ENCODE measurements at regions not wholly inside any gene's neighbourhood (a gene's known extent, or its start where the extent isn't known, plus 50 kb on each side); places are given as distances from the start of the nearest gene placed in this dataset.

DNA sequence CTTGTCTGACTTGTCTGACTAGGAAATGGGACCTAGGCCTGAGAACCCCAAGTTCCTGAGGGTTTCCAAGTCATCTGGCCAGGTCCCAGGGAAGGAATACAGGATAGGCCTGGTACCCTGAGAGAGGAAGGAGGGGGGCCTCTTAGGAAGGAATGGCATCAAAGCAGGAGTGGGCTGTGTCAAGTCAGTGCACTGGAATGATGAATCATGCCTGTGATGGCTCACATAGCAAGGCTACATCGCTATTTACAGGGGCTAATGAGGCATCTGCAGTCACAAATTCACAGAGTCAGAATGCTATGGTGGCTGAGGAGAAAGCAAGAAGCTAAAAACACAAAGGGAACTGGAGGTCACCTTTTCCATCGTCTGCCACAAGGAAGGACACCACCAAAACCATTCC is 247.3 kb downstream of the NXPE2 start:
- DNase-seq (ENCODE audit: extremely low spot score), result no peak
- ChIA-PET POLR2A (no interaction called here), CTCF (no interaction called here)
- TF ChIP-seq, protein P1, sequence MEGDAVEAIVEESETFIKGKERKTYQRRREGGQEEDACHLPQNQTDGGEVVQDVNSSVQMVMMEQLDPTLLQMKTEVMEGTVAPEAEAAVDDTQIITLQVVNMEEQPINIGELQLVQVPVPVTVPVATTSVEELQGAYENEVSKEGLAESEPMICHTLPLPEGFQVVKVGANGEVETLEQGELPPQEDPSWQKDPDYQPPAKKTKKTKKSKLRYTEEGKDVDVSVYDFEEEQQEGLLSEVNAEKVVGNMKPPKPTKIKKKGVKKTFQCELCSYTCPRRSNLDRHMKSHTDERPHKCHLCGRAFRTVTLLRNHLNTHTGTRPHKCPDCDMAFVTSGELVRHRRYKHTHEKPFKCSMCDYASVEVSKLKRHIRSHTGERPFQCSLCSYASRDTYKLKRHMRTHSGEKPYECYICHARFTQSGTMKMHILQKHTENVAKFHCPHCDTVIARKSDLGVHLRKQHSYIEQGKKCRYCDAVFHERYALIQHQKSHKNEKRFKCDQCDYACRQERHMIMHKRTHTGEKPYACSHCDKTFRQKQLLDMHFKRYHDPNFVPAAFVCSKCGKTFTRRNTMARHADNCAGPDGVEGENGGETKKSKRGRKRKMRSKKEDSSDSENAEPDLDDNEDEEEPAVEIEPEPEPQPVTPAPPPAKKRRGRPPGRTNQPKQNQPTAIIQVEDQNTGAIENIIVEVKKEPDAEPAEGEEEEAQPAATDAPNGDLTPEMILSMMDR (IDR thresholded peaks at IDR 0.05; ENCODE audit: control extremely low read depth, extremely low read depth, low read depth, missing control alignments), result no peak

DNA sequence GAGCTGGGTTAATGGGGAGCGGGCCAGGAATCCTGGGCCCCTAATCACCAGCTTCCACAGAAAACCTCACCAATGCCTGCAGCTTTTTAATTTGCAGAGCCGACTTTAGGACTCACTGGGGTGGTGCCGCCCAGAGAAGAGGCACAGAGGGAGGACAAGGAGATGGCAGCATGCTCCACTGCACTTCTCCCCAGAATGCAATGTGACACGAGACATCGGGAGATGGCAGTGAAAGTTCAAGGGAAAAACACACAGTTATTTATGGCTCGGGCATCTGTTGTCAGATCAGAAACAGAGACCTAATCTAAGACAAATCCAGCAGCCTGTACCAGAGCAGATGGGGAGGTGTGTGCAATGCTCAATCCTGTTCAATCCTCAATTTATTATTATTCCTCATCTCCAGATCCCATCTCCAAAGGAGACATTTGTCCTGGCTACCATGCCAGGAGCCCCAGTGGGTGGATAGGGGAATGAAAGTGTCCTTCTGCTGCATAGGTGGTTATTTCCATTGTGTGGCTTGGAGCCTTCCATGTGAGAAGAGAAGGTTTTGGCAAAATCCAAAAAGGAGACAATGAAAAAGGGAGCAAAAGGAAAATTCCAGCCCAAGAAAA is 250.0 kb downstream of the NXPE2 start:
- ChIA-PET POLR2A (no interaction called here), CTCF (no interaction called here)
- DNase-seq (ENCODE audit: extremely low spot score), result no peak
- TF ChIP-seq, protein P1 (IDR thresholded peaks at IDR 0.05; ENCODE audit: control extremely low read depth, extremely low read depth, low read depth, missing control alignments), result no peak

DNA sequence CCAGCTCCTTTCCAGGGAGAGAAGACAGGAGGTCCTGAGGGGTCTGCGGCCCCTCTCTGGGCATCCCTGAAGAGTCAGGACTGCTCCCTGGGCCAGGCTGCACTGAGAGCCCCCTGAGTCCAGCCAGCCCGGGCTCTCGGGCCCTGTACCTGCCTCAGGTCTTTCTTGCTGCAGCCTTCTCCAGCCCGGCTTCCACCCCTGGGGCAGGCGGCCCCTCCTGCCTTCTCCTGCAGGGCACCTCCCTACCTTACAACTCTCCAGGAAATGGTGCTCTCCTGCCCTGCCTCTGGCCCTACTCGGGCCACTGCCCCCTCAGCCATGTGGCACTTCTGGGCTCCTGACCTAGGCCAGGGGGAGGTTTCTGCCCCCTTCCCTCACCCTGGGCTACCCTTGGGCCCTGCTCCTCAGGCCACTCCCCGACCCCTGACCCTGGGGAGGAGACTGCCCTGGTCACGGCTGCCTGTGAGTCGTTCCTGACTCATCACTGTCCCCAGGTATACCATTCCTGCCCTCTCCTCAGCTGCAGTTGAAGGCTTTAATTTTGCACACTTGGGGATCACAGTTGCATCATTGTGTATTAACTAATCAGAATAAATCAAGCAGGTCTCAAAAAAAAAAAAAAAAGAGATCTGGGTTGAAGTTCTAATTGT is 251.1 kb downstream of the NXPE2 start:
- POLR2A ChIA-PET, result no interaction called here
- DNase-seq (ENCODE audit: extremely low spot score), result no peak
- CTCF ChIA-PET, result no interaction called here
- TF ChIP-seq, protein P1 (IDR thresholded peaks at IDR 0.05; ENCODE audit: control extremely low read depth, extremely low read depth, low read depth, missing control alignments), result no peak

DNA sequence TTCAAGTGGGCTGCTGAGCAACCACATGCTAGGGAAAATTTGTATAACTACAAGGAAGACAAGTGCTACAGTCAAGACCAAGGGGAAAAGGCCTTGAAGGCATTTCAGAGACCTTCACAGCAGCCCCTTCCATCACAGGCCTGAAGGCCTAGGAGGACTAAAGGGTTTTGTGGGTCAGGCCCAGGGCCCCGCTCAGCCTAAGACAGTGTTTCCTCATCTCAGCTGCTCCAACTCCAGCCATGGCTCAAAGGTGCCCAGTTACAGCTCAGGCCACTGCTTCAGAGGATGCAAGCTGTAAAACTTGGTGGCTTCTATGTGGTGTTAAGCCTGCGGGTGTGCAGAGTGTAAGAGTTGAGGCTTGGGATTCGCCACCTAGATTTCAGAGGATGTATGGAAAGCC is 260.5 kb downstream of the NXPE2 start:
- ChIA-PET POLR2A (no interaction called here), CTCF (no interaction called here)
- TF ChIP-seq, protein P1 (IDR thresholded peaks at IDR 0.05; ENCODE audit: control extremely low read depth, extremely low read depth, low read depth, missing control alignments), result no peak

DNA sequence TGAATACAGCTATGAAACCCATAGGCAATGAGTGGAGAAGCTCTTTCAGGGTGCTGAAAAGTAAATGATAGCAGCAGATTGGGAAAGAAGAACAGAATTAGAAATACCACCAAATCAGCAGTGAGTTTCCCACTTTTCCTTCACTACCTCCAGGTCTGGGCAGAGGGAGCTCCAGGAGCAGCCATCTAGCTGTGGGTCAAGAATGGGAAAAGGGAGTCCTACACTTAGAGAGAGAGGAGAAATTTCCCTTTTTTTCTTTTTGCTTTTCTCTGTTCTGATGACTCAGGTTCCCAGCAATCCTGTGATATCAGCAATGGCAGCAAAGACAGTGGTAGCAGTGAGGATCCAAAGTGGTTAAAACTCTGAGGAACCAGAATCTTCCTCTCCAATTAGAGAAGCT is 263.9 kb downstream of the NXPE2 start:
- POLR2A ChIA-PET, result no interaction called here
- CTCF ChIA-PET, result interaction anchor here (1.0 kb wide), 1 partner anchor 9 kb away, joined by 3 read pairs; no protein-coding TSS in a partner anchor
- no peak for DNase-seq (ENCODE audit: extremely low spot score)
- TF ChIP-seq, protein P1 (IDR thresholded peaks at IDR 0.05; ENCODE audit: control extremely low read depth, extremely low read depth, low read depth, missing control alignments), result no peak

More for the DNA sequence above, 260.5 kb downstream of the NXPE2 start:
- DNase-seq (ENCODE audit: extremely low spot score), result no peak

DNA sequence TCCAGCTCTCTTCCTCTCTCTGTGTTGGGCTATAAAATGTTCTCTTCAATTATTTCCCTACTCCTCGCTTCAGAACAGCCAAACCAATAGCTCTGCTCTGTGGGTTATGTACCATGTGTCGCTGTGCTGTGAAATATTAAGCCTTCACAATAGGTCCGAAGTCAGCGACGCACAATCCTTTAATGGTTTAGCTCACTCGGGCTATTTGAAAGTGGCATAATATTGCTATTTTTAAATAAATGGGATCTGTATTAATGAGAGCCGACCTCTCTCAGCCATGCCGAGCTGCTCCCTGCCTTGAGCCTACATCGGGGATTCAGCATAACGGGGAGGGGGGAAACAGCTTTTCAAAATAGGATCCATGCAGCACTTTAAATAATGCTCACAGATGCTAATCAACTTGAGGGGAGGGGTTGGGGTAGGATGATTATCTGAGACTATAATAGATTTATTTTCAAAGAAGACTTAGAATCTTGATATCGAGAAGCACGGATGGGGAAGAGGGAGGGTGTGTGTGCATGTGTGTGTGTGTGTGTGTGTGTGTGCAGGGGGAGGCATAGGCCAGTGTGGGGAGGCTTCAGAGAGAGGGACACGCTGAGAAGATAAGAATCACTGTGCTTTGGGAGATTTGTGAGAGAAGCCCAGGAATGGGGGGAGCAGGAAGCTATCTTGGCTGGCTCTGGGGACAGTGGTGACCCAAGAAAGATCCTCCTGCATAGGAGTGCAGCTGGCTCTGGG is 271.5 kb downstream of the NXPE2 start:
- POLR2A ChIA-PET, result no interaction called here
- TF ChIP-seq, protein P1 (IDR thresholded peaks at IDR 0.05; ENCODE audit: control extremely low read depth, extremely low read depth, low read depth, missing control alignments), result no peak
- CTCF ChIA-PET, result interaction anchor here (0.6 to 2.0 kb wide), 3 partner anchors 9 to 1357 kb away, joined by 3 to 6 read pairs (median 3); no protein-coding TSS in a partner anchor
- no peak for DNase-seq (ENCODE audit: extremely low spot score)

Data from GM10248 (cell line).